Mesothelial cell of epicardium (in vitro differentiated cells): ENCODE measurements at regions not wholly inside any gene's neighbourhood (a gene's known extent, or its start where the extent isn't known, plus 50 kb on each side); places are given as distances from the start of the nearest gene placed in this dataset.

Experiments used
- DNase-seq, 2 experiments: peaks; one replicate each; pipeline ENCODE4 v3.0.0; 2021; ENCODE audit warnings: low spot score in 2 of 2; ENCODE audit not compliant: unreplicated experiment in 2 of 2
- H3K27ac Mint-ChIP-seq: 2 replicates; pipeline ENCODE4 v1.8.0; 2021; ENCODE audit warnings: mixed read lengths
- H3K27me3 Mint-ChIP-seq: 2 replicates; pipeline ENCODE4 v1.8.0; 2021; ENCODE audit warnings: low read depth, mixed read lengths
- H3K36me3 Mint-ChIP-seq: 2 replicates; pipeline ENCODE4 v1.8.0; 2021; ENCODE audit warnings: mixed read lengths
- H3K4me1 Mint-ChIP-seq: 2 replicates; pipeline ENCODE4 v1.8.0; 2021; ENCODE audit warnings: mixed read lengths
- H3K4me3 Mint-ChIP-seq: 2 replicates; pipeline ENCODE4 v1.8.0; 2021; ENCODE audit warnings: mild to moderate bottlenecking, moderate library complexity, mixed read lengths
- H3K9me3 Mint-ChIP-seq: 2 replicates; pipeline ENCODE4 v1.8.0; 2021; ENCODE audit warnings: mixed read lengths
- CTCF ChIP-seq: fragments of 200-600 bp; sonication (generic); IDR thresholded peaks from one replicate; pipeline ENCODE4 v1.5.0; 2021; ENCODE audit warnings: antibody characterized with exemption; ENCODE audit not compliant: unreplicated experiment

DNA sequence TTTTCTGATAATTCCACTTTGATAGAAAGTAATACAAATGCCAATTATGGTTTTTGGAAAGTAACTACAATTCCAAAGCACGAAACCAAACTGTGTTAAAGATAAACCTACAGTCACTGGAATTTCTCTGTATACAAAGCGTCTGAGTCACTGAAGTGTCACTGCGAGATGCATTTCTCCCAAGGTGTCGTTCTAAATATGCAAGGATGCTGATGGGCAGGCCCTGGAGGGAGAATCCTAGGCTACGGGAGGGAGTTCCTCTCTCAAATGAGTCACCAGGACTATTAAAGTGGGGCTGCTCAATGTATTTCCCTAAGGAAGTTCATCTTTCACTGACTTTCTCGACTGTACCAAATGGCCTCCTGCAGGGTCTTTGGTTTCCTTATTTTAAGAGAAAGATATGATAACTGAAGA lies 163.8 kb upstream of the STK17B start:
- no peak for DNase-seq
- no peaks in the 10 kb centered on the region for H3K36me3 Mint-ChIP-seq
- peaks cover 52% of the 10 kb centered on the region for H3K4me1 Mint-ChIP-seq
- H3K27ac Mint-ChIP-seq: no peak overlapping the region
- TF ChIP-seq CTCF: no peak
- no peaks in the 10 kb centered on the region for H3K27me3 Mint-ChIP-seq
- no peaks in the 10 kb centered on the region for H3K9me3 Mint-ChIP-seq
- H3K4me3 Mint-ChIP-seq: no peak overlapping the region

- no peak for DNase-seq
- H3K27me3 Mint-ChIP-seq: no peaks in the 10 kb centered on the region
- TF ChIP-seq CTCF: no peak
- peaks cover 46% of the 10 kb centered on the region for H3K4me1 Mint-ChIP-seq
- H3K36me3 Mint-ChIP-seq: no peaks in the 10 kb centered on the region
- no peaks in the 10 kb centered on the region for H3K9me3 Mint-ChIP-seq
- H3K27ac Mint-ChIP-seq: peak overlapping the region; percentile 31
- no peak overlapping the region for H3K4me3 Mint-ChIP-seq
Measured at GRCh38 chr2:196336207-196336606, 164.8 kb upstream of the STK17B start.

DNA sequence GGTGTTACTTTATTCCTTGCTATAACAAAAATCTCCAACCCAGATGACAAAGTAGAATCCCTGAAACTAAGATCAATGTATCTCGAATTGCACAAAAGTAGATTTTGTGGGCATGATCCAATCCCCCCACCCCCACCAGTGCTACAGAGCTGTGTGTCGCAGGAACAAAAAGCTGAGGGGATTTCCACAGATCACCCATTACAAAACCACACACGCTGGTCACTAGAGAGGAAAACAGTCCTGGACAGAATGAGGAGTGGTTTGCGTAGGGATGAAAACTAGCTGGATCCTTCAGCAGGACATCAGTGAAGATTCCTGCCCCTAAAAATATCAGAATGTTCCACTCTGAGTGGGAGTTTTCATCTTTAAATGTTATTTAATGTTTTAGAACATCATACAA lies 165.3 kb upstream of the STK17B start:
- Mint-ChIP-seq H3K4me1 (peaks cover 46% of the 10 kb centered on the region), H3K9me3 (no peaks in the 10 kb centered on the region), H3K4me3 (no peak overlapping the region), H3K36me3 (no peaks in the 10 kb centered on the region), H3K27me3 (no peaks in the 10 kb centered on the region), H3K27ac (peak overlapping the region; percentile 31)
- no peak for TF ChIP-seq CTCF
- no peak for DNase-seq

GRCh38 chr2:196337208-196337953 lies 166.0 kb upstream of the STK17B start:
- TF ChIP-seq CTCF: peak; percentile 81
- Mint-ChIP-seq H3K4me1 (peaks cover 42% of the 10 kb centered on the region), H3K9me3 (no peaks in the 10 kb centered on the region), H3K27ac (no peak overlapping the region), H3K4me3 (no peak overlapping the region), H3K27me3 (no peaks in the 10 kb centered on the region), H3K36me3 (no peaks in the 10 kb centered on the region)
- no peak for DNase-seq

GRCh38 chr2:196338440-196338839 lies 167.1 kb upstream of the STK17B start:
- H3K4me3 Mint-ChIP-seq: no peak overlapping the region
- TF ChIP-seq CTCF: no peak
- no peaks in the 10 kb centered on the region for H3K9me3 Mint-ChIP-seq
- H3K36me3 Mint-ChIP-seq: no peaks in the 10 kb centered on the region
- no peak for DNase-seq
- peaks cover 42% of the 10 kb centered on the region for H3K4me1 Mint-ChIP-seq
- H3K27me3 Mint-ChIP-seq: no peaks in the 10 kb centered on the region
- H3K27ac Mint-ChIP-seq: no peak overlapping the region
